ENCODE measurements at regions not wholly inside any gene's neighbourhood (a gene's known extent, or its start where the extent isn't known, plus 50 kb on each side); places are given as distances from the start of the nearest gene placed in this dataset.

DNA sequence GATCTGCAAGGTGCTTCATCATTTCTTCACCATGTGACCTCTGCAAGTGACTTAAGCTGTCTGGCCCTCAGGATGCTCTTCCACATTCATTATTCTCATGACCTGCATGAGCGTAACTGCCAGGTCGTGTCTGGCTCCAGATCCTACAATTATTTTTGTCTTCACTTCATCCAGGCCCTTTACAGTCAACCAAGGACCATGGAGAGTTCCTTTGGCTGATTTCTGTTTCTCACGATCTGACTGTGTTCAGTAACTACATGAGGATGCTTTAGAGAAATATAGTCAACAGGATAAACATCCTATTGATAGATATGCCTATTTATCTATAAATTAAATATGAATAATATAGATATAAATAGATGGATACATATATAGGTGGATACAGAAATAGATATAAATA is 1251.6 kb downstream of the NLGN4Y start:
- TF ChIP-seq, protein P1, sequence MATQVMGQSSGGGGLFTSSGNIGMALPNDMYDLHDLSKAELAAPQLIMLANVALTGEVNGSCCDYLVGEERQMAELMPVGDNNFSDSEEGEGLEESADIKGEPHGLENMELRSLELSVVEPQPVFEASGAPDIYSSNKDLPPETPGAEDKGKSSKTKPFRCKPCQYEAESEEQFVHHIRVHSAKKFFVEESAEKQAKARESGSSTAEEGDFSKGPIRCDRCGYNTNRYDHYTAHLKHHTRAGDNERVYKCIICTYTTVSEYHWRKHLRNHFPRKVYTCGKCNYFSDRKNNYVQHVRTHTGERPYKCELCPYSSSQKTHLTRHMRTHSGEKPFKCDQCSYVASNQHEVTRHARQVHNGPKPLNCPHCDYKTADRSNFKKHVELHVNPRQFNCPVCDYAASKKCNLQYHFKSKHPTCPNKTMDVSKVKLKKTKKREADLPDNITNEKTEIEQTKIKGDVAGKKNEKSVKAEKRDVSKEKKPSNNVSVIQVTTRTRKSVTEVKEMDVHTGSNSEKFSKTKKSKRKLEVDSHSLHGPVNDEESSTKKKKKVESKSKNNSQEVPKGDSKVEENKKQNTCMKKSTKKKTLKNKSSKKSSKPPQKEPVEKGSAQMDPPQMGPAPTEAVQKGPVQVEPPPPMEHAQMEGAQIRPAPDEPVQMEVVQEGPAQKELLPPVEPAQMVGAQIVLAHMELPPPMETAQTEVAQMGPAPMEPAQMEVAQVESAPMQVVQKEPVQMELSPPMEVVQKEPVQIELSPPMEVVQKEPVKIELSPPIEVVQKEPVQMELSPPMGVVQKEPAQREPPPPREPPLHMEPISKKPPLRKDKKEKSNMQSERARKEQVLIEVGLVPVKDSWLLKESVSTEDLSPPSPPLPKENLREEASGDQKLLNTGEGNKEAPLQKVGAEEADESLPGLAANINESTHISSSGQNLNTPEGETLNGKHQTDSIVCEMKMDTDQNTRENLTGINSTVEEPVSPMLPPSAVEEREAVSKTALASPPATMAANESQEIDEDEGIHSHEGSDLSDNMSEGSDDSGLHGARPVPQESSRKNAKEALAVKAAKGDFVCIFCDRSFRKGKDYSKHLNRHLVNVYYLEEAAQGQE (IDR thresholded peaks at IDR 0.05; ENCODE audit: insufficient read depth in 1 of 2, low read depth in 2 of 2, low read length in 2 of 2) = peak in 1 of 2 experiments; percentile 86; a peak in 2 of 4 replicates
- no peak for TF ChIP-seq TAF1 (IDR thresholded peaks at IDR 0.05; ENCODE audit: borderline replicate concordance, insufficient read depth, low read length)

All from PFSK-1 (cell line).